ENCODE measurements at regions not wholly inside any gene's neighbourhood (a gene's known extent, or its start where the extent isn't known, plus 50 kb on each side); places are given as distances from the start of the nearest gene placed in this dataset.
"Not testable (repeated sequence)": the region's sequence is repeated elsewhere in the genome, so short reads cannot be mapped to it uniquely, and the experiment has no call there.

GRCh38 chr14:52124791-52125684 is 56.2 kb upstream of the NID2 start:
- H3K27ac ChIP-seq: peak overlapping the region; percentile 19
- TF ChIP-seq POLR2AphosphoS5 (IDR thresholded peaks at IDR 0.05) (no peak), EP300 (IDR thresholded peaks at IDR 0.05) (no peak), POLR2A (IDR thresholded peaks at IDR 0.05) (no peak)
- TF ChIP-seq, protein P1, sequence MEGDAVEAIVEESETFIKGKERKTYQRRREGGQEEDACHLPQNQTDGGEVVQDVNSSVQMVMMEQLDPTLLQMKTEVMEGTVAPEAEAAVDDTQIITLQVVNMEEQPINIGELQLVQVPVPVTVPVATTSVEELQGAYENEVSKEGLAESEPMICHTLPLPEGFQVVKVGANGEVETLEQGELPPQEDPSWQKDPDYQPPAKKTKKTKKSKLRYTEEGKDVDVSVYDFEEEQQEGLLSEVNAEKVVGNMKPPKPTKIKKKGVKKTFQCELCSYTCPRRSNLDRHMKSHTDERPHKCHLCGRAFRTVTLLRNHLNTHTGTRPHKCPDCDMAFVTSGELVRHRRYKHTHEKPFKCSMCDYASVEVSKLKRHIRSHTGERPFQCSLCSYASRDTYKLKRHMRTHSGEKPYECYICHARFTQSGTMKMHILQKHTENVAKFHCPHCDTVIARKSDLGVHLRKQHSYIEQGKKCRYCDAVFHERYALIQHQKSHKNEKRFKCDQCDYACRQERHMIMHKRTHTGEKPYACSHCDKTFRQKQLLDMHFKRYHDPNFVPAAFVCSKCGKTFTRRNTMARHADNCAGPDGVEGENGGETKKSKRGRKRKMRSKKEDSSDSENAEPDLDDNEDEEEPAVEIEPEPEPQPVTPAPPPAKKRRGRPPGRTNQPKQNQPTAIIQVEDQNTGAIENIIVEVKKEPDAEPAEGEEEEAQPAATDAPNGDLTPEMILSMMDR (IDR thresholded peaks at IDR 0.05): no peak
- DNase-seq (ENCODE audit: low spot score in 2 of 2): no peak
- H3K9me3 ChIP-seq: no peaks in the 10 kb centered on the region
- H3K27me3 ChIP-seq: no peaks in the 10 kb centered on the region
- H3K4me3 ChIP-seq: no peak overlapping the region
- no peaks in the 10 kb centered on the region for H3K4me1 ChIP-seq
- H3K36me3 ChIP-seq: no peaks in the 10 kb centered on the region
- 49% methylated on average over 7 of the region's 7 CpGs for WGBS

- not testable (repeated sequence) for H3K4me3 ChIP-seq; H3K27me3 ChIP-seq; DNase-seq (ENCODE audit: low spot score in 2 of 2); H3K4me1 ChIP-seq; H3K36me3 ChIP-seq; H3K27ac ChIP-seq; H3K9me3 ChIP-seq
- 90% methylated on average over 5 of the region's 25 CpGs for WGBS
These were observed 53.3 kb upstream of the NID2 start for GRCh38 chr14:52122163-52122562.

- no peak overlapping the region for H3K4me3 ChIP-seq
- TF ChIP-seq POLR2AphosphoS5 (IDR thresholded peaks at IDR 0.05) (no peak), POLR2A (IDR thresholded peaks at IDR 0.05) (no peak), EP300 (IDR thresholded peaks at IDR 0.05) (no peak)
- TF ChIP-seq, protein P1 (IDR thresholded peaks at IDR 0.05): no peak
- no peak overlapping the region for H3K27ac ChIP-seq
- H3K36me3 ChIP-seq: no peaks in the 10 kb centered on the region
- DNase-seq (ENCODE audit: low spot score in 2 of 2): no peak
- WGBS: 85% methylated on average over 5 of the region's 5 CpGs
- no peaks in the 10 kb centered on the region for H3K4me1 ChIP-seq
- no peaks in the 10 kb centered on the region for H3K9me3 ChIP-seq
- no peaks in the 10 kb centered on the region for H3K27me3 ChIP-seq
These were observed 52.6 kb upstream of the NID2 start for GRCh38 chr14:52121441-52121840.

DNA sequence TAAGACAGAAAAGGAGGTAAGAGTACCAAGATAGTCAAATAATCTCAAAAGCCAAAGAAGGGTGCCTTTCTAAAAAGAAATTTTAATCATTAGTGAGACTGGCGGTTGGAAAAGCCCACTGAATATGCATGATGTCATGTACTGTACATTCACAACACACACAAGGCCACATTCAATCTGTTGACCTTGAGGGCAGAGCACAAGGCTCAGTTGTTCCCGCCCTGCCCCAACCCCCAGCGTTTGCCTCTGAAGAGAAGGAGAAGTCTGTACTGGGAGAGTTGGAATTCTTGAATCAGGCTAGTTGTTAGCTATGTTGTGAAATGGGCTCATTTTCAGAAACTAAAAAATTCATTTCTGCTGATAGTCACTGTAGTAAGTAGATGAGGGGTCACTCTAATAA is 50.2 kb upstream of the NID2 start:
- TF ChIP-seq POLR2A (IDR thresholded peaks at IDR 0.05) (no peak), EP300 (IDR thresholded peaks at IDR 0.05) (no peak), POLR2AphosphoS5 (IDR thresholded peaks at IDR 0.05) (no peak)
- TF ChIP-seq, protein P1 (IDR thresholded peaks at IDR 0.05): no peak
- 59% methylated on average over 3 of the region's 3 CpGs for WGBS
- no peaks in the 10 kb centered on the region for H3K9me3 ChIP-seq
- no peak overlapping the region for H3K4me3 ChIP-seq
- no peaks in the 10 kb centered on the region for H3K4me1 ChIP-seq
- no peak overlapping the region for H3K27ac ChIP-seq
- no peak for DNase-seq (ENCODE audit: low spot score in 2 of 2)
- no peaks in the 10 kb centered on the region for H3K27me3 ChIP-seq
- no peaks in the 10 kb centered on the region for H3K36me3 ChIP-seq

All from suprapubic skin (tissue), 4 donors.